PC-3 (cell line): ENCODE measurements at regions not wholly inside any gene's neighbourhood (a gene's known extent, or its start where the extent isn't known, plus 50 kb on each side); places are given as distances from the start of the nearest gene placed in this dataset.

Experiments used
- EZH2 ChIP-seq: fragments of 300-600 bp; sonication (generic); IDR thresholded peaks from one replicate; pipeline ENCODE4 v1.6.1; 2017; ENCODE audit warnings: antibody characterized with exemption, mild to moderate bottlenecking, low read length; ENCODE audit not compliant: unreplicated experiment
- TF ChIP-seq, protein P1 (sequence below): fragments of 300-600 bp; sonication (generic); conservative IDR thresholded peaks from 2 replicates; pipeline ENCODE4 v1.5.1; 2017; ENCODE audit warnings: antibody characterized with exemption, low read depth, mild to moderate bottlenecking, low read length

DNA sequence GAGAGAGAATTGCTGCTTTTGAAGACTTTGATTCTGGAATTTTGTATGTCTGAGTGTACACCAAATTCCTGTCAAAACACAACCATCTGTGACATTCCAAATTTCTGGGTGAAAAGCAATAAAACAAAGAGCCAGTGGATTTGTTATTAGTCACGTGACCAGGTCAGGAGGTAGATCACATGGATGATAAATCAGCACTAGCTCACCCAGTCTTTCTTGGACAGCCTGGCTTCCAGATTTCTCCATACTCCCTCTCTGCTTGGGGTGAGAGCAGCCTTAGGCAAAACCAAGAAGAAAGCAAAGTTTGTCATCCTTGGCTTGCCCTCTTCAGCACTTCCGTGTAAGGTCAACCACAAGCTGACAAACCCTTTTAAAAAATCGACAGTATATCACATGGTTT lies 194.2 kb downstream of the CLCN4 start:
- TF ChIP-seq, protein P1, sequence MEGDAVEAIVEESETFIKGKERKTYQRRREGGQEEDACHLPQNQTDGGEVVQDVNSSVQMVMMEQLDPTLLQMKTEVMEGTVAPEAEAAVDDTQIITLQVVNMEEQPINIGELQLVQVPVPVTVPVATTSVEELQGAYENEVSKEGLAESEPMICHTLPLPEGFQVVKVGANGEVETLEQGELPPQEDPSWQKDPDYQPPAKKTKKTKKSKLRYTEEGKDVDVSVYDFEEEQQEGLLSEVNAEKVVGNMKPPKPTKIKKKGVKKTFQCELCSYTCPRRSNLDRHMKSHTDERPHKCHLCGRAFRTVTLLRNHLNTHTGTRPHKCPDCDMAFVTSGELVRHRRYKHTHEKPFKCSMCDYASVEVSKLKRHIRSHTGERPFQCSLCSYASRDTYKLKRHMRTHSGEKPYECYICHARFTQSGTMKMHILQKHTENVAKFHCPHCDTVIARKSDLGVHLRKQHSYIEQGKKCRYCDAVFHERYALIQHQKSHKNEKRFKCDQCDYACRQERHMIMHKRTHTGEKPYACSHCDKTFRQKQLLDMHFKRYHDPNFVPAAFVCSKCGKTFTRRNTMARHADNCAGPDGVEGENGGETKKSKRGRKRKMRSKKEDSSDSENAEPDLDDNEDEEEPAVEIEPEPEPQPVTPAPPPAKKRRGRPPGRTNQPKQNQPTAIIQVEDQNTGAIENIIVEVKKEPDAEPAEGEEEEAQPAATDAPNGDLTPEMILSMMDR = no peak
- TF ChIP-seq EZH2 = no peak
